NCI-H2227 (cell line): ENCODE measurements at regions not wholly inside any gene's neighbourhood (a gene's known extent, or its start where the extent isn't known, plus 50 kb on each side); places are given as distances from the start of the nearest gene placed in this dataset.

Source experiments
- DNase-seq: peaks from one replicate; lab custom pipeline; 2025; ENCODE audit not compliant: unreplicated experiment; lab: John Stamatoyannopoulos, UW

DNA sequence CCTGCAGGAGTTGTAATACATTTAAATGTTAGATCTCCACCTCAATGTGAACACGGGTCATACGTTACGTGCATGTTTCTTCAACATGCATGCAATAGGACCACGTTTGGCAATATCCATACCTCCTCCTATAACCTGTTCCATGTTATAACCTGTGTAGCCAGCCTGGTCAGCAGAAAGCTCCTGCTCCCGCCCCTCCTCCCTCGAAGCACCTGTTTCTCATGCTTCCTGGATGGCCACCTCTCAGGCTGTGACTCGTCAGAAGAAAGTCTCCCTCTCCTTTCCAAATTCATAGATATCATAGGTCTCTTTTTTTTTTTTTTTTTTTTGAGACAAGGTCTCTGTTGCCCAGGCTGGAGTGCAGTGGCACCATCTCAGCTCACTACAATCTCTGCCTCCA lies 96.5 kb downstream of the HMX1 start:
- no peak for DNase-seq

DNA sequence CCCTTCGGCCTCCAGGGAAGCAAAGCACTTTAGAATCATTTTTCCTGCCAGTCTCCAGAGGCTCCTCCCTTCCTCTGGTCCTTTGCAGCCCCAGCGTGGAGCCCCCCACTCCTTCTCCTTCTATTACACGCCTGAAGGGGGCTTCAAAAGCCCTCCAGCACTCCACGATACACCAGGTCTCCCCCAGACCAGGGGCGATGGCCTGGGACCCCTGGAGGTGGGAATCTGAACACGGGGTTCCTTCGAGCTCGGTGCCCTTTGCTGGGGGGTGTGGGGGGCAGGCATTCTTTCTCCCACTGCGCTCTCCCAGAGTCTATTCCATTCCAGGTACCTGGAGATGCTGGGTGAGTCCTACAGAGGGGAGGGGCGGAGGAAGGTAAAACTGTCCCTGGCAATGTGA lies 97.6 kb downstream of the HMX1 start:
- DNase-seq: no peak

DNA sequence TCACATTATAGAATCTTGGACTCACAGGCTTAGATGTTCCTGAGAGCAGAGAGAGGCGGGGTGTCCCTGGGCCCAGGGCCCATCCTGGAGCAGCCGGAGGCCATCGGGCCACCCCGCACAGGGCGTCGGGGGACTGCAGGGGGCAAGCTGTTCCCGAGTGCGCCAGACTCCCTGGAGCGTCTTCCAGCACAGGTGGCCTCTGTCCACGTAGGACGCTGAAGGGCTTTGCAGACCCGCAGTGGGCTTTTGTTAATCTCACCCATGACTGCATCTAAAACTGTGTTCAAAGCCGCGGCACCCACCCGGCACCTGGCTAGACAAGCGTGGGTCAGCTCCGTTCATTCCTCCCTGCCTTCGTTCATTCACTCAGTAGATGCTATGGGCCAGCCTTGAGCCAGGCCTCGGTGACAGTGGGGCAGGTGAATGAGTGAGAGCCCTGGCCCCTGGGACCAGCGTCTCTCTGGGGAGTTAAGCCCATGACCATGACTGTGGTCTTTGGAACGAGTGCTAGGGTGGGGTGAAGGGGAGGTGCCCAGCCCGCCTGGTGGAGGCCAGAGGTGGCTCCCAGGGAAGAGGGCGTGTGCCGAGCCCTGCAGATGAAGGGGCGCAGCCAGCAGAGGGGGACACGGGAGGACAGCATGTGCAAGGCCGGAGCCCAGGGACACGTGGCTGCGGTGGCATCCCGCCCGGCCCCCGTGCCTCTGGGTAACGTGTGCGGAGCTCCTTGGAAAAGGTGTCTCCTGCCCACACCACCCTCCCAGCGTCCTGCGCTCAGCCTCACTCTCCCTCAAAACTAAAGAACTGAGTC lies 98.3 kb downstream of the HMX1 start:
- DNase-seq: no peak

DNA sequence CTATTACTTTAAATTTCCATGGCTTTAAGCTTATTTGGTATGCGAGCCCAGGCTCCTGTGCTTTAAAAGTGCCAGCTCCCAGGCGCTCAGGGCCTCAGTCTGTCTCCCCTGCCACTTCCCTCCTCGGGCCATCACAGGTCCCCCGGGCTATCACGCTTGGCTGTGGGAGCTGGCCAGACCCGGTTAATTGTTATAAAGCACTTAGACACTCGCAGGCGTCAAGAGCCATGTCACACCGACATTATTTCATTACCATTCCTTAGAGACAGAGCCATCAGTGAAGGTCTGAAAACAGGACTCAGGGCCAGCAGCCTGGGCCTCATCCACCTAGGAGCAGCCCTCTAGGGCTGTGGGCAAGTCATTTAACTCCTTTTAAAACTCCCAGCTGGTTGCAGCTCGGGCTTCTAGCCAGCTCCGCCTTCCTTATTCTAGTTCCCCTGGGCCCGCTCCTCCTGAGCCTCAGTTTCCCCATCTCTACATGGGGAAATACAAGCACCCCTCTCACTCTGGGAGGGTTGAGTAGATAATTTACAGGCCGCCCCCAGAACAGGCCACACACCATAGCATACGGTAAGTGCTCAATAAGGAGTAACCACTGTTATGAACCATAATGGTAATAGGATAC lies 99.0 kb downstream of the HMX1 start:
- DNase-seq: no peak

DNA sequence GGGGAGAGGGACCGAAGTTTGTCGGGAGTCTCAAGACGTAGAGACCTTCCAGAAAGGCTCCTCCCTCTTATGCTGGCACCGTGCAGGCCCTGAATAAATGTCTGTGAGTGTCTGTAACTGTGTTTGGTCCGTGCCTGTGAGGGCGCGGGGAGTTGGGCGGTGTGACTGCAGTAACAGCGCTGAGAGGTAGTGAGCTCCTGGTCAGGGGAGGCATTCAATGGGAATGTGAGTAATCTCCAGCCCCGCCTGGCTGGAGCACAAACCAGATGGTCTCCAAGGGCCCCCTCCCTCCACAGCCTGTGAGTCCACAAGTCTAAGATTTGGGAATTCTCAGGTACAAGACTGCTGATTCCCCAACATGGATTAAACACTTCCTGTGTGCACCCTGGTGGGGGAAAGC lies 100.0 kb downstream of the HMX1 start:
- no peak for DNase-seq

DNA sequence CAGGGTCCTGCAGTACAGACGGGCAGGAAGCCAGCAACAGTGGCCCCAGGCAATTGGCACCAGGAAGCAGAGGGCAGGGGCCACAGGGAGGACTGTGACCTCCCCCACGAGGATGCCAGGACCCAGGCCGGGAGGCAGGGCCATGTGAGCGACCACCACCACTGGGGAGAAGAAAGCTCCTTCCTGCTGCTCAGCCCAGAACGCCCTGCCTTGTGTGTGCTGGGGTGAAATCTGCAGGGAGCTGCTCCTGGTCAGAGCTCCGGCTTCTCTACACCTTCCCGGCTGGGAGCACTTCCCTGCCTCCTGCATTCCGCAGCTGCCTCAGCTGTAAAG lies 100.4 kb downstream of the HMX1 start:
- DNase-seq: no peak

DNA sequence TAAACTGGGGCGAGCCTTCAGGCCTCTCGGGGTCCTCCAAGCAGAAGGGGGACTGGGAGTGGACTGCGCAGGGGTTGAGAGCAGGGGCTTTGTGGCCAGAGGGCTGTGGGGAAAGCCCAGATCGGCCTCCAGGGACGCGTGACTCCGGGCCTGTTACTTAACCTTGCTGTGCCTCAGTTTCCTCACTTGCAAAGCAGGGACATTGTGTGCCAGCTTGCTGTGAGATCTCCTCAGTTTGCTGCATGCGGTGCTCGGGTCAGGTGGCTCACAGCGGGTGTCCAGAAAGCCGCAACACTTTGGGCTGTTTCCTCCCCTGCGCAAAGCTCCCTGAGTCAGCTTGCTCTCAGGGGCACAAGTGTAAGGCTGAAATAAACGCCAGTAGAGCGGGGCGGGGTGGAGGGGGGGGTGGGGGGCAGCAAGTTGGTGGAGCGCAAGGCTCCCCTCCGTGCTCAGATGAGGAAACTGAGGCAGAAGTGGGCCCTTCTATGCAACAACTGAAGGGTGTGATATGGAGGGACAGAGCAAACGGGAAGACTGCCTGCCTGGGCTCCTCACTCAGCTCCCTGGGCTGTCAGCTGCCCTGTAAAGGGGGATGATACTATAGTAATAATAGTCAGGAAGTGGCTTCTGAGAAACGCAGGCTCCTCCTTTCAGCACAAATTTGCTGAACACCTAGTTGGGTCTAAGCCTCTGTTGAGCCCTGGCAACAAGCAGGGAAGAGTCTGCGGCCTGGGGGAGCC lies 101.0 kb downstream of the HMX1 start:
- DNase-seq: no peak

DNA sequence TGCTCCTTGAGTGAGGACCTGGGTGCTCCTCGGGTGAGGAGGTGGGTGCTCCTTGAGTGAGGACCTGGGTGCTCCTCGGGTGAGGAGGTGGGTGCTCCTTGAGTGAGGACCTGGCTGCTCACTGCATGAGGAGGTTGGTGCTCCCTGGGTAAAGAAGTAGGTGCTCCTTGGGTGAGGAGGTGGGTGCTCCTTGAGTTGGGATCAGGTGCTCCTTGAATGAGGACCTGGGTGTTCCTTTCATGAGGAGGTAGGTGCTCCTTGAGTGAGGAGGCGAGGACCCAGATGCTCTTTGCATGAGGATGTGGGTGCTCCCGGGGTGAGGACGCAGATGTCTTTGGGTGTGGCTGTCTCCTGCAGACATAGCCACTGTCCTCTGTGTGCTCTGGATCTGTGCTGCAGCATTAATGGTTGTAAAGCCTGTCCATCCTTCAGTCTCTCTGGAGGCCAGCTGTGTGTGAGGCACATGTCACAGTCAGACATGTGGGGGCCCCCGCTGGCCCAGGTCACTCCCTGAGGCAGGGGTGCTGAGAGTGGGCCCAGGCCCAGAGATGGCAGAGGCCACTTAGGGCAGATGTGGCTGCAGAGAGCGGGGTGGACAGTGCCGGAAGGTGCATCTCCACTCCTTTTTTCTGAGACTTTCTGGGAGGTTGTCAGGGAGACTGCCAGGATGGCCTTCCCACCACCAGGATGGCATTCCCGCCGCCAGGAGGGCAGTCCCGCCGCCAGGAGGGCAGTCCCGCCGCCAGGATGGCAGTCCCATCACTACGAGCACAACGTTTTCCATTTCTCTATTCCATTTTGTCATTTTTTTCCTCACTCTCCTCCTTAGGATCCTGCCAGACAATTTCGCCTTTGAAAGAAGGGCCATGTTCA lies 101.8 kb downstream of the HMX1 start:
- no peak for DNase-seq

DNA sequence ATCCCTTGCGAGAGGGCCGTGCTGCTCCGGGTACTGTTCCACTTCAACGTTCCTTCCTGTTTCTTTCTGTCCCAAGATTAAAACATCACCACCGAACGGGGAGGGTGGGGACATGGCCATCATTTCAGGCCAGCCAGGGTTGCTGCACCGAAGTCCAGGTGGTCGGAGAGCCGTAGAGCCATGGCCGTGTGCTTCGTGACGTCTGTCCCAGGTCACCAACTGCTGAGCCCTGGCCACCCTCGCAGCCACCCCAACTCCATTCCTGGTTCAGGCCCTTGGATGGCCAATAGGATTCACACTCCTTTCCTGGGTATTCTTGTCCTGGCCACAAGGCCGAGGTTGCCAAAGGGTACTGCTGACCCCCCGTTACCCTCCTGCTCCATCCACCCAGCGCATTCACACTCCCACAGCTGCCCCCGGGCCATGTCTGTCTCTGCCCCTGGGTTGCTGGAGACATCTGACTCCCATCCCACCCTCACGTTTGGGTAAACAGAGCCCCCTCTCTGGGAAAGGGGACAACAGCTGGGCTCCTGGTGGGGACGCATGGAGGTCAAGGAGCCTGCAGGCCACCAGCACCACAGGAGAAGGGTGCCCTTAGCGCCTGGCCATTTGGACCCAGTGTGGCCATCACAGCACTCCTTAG lies 103.2 kb downstream of the HMX1 start:
- no peak for DNase-seq

DNA sequence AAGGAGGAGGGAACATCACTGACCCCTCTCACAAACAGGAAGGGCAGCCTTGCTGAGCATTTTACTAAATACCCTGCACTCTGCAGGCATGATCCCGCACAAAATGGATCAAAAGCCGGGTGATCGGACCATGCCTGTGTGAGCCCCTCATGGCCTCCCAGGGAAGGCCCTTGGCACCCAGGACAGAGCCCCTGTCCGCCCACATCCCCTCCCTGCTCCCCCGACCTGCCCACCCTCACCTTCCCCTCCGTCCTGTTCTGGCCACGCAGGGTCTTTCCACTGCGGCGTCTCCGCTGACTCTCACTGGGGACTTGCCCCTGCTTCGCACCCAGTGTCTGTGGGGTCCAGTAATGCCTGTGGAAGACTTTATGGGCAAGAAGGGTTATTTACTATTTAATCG lies 105.0 kb downstream of the HMX1 start:
- DNase-seq: no peak

DNA sequence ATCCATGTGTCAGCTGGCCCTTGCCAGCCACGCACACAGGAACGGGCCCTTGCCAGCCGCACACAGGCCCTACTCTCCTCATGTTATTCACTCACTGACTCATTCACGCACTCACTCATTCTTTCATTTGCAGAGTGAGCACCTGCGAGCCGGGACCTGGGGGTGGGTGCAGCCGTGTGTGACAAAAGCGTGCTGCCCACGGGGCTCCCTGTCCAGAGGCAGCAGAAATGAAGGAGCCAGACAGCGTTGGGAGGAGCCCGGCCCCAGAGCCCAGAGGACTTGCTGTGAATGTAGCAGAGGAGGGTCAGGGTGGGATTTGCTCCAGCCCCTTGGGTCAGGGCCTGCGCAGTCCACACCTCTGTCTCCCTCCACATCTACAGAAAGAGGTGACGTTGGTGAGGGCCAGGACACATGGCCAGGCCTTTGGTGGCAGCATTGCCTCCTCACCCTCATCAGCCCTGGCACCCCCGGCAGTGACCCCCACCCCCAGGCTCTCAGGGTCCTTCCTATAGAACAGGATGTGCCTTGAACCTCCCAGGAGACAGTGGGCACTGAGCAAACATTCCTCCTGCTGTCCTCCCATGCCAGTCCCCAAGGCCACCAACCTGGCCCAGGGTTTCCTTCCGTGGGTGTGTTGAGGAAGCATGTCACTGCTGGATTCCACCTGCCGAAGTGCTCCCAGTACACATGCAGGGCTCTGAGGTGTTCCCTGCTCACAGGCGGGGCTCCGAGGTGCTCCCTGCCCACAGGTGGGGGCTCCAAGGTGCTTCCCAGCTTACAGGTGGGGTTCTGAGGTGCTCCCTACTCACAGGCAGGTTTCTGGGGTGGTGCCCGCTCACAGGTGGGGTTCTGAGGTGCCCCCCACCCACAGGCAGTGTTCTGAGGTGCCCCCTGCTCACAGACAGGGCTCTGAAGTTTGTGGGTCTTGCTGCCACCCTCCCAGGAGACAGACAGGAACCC lies 105.7 kb downstream of the HMX1 start:
- DNase-seq: no peak

DNA sequence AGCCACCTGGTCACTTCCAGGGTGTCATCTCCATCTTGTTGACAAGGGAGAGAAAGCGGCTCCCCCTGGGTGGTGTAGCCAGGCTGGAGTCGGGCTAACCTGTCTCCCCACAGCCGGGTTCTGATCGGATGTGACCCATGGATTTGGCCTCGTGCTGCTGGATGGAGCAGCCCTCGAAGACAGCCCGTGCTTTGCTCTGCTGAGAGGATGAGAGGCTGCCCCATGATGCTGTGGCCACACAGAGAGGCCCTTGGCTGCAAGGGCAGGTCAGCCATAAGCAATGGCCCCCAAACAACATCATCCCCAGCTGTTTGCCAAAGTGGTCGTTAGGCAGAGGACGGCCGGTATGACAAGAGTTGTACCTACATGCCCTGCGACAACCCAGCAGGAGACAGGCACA lies 106.6 kb downstream of the HMX1 start:
- DNase-seq: no peak

DNA sequence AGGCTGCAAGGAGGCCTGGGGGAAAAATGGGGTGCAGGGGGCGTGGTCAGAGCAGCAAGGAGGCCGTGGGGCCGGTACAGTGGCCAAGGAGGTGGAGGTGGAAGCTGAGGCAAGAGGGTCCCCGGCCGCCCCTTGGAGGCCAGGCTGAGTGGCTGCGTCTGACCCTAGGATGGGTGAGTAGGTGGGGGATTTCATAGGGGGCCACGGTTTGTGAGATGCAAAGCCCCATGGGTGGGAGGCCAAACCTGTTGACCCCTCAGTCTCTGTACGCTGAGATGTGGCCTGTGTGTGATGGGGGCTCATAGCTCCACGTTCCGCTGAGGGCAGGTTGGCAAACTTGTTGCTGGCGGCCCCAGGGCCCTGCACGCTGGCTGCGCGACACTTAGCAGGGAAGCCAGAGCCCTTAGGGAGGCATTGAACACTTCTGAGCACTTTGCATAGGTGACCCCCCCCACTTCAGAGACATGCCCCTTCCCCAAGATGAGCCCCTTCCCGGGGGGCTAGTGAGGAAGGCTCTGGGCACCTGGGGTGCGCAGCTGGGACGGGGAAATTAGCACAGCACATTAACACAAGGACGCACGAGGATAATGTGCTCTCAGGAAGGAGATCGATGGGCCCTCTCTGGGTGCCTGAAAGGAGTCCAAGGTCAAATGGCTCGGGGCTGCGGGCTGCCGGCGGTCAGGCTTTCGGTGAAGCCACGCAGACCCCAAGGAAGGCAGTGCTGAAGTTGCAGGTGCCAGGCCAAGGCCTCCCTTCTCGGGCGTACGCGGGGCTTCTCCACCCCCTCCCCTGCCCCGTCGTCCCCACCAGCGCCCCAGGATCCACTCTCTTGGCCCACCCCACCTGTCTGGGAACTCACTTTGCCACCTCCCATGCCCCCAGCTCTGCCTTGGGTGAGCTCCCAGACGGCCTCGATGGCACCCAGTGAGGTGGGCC lies 107.4 kb downstream of the HMX1 start:
- DNase-seq: no peak

DNA sequence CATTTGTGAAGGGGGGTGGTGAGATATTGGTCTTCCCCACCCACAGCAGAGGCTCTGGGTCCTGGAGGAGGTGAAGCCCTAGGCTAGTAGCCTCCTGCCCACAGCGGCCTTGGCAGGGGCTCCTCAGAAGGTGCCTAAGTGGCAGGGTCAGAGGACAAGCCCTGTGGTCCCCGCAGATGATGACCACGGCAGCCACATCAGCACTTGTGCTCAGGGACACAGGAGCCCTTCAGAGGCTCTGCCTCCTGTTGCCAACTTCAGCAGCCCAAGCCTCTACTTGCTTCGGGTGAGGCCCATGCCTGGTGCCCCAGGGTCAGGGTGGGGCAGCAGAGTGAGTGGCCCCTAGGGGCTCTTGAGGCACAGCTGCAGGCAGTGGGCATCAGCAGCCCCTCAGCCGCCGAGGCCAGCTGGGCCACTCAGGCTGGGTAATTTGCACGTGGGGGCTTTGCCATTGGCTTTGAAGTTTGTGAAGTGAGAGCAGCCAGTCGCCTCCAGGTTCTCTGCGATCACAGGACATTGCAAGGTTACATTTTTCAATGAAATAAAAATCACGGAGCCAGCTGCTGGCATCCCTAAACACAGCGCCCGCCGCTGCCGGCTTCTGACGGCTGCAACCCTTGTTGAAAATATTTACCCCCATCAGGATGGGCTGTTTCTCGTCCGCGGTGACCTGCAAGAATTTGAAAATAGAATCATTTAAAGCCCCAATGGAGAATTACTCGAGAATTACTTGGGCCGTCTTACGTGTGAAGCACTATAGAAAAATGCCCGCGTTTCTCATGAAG lies 108.5 kb downstream of the HMX1 start:
- no peak for DNase-seq

DNA sequence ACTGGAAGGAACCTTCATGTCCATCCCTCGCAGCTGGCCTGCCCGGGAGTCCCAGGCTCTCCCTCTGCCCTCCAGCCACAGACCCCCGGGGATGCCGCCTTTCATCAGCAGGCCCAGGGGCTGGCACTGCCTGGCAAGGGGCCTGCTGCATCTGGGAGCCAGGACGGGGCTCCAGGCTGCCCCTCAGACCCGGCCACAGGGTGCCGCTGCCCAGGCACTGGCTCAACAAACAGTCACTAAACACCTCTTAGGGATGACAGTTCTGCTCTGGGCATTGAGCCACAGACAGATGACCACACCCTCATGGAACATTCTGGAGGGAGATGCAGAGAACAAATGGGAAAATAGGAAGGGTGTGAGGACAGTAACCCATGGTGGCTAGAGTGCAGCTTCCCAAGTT lies 109.3 kb downstream of the HMX1 start:
- no peak for DNase-seq

DNA sequence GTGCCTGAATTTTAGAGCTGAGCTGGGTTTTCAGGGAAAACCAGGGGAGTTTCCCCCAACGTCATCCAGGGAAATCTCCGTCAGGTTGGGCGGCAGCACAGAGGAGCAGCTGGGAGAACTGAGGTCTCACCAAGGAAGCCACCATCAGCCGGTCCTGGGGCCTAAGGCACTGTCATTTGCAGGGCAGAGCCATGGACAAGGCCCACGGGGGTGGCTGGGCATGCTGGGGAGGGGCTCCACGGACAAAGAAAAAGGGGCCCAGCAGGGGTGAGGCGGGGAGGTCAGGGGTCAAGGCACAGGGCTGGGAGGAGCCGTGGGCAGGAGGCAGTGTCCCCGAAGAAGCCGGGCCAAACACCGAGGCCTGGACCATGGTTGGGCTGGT lies 109.8 kb downstream of the HMX1 start:
- no peak for DNase-seq

DNA sequence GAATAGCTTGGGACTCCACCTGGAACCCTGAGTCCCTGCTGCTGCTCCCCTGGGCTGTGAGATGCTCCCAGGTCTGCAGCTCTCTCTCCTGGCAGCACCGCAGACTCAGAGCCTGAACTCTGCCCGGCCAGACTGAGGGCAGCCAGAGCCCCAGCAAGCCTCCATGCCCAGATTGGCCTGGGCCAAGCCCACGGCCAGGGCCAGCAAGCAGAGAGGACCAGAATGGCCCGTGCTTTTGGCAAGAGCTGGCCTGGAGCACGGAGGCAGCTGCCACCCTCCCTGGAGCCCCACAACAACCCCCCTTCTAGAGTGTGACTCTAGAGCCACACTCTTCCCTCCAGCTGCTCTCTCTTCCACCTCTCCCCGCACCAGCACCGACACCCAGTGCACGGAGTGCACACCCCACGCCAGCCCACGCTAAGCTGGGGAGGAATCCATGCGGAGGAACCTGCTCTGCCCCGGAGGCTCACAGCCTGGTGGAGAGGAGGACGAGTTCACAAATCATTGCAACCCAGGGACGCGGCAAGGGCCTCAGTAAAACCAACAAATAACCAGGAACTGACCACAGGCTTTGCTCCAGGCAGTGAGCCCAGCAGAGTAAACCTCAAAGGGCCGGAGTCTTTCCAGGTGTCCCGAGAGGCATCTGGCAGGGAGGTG lies 110.3 kb downstream of the HMX1 start:
- DNase-seq: no peak
